HG03108 (cell line): ENCODE measurements at regions not wholly inside any gene's neighbourhood (a gene's known extent, or its start where the extent isn't known, plus 50 kb on each side); places are given as distances from the start of the nearest gene placed in this dataset.
"Not testable (repeated sequence)": the region's sequence is repeated elsewhere in the genome, so short reads cannot be mapped to it uniquely, and the experiment has no call there.

ENCODE experiments used
- ATAC-seq: cut with Tn5 transposase; IDR thresholded peaks from one replicate; pipeline ENCODE4 v1.9.1; 2021; ENCODE audit warnings: moderate library complexity; ENCODE audit not compliant: unreplicated experiment

GRCh38 chr5:40453689-40454088 is 226.0 kb upstream of the PTGER4 start:
- ATAC-seq: no peak

GRCh38 chr5:40452874-40453624 is 226.7 kb upstream of the PTGER4 start:
- no peak for ATAC-seq

- ATAC-seq: no peak
Observed at GRCh38 chr5:40447438-40447837, 232.3 kb upstream of the PTGER4 start.

GRCh38 chr5:40446910-40447309 is 232.8 kb upstream of the PTGER4 start:
- ATAC-seq: no peak

DNA sequence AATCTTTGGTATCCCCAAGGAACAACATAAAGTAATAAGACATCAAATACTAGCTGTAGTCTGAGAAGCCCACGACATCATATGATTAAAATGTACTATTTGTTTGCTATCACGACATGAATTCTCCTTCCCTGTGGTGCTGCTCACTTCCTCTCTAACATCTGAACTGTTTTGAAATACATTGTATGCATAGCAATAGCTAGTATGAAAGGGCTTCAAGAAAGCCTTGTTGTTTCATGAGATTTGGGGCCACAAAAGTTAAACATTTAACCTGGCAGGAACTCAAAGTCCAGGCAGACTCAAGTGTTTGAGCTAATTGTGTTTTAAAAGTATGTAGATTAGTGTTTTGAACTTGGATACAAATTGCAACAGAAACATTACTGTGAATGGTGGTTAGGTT is 237.4 kb upstream of the PTGER4 start:
- ATAC-seq: peak; percentile 39

DNA sequence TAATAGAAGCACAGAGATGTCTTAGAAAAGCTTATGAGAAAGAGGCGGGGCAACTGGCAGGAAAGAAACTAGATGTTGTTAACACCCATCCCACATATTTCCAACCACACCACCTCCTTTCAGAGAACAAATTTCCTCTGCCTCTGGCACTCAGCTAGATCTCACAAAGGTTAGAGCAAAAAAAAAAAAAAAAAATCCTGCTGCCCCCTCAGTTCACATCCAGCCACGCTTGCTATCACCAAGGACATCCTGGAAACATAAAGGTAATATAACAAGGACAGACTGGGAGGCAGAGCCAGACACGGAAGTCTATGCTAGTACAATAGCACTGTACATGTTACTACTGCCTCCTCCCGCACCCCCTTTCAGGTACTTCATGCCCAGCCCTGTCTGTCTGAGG is 238.0 kb upstream of the PTGER4 start:
- ATAC-seq: no peak

GRCh38 chr5:40440746-40441145 is 239.0 kb upstream of the PTGER4 start:
- ATAC-seq: no peak

- ATAC-seq: not testable (repeated sequence)
Observed at GRCh38 chr5:40439103-40439502, 240.6 kb upstream of the PTGER4 start.

DNA sequence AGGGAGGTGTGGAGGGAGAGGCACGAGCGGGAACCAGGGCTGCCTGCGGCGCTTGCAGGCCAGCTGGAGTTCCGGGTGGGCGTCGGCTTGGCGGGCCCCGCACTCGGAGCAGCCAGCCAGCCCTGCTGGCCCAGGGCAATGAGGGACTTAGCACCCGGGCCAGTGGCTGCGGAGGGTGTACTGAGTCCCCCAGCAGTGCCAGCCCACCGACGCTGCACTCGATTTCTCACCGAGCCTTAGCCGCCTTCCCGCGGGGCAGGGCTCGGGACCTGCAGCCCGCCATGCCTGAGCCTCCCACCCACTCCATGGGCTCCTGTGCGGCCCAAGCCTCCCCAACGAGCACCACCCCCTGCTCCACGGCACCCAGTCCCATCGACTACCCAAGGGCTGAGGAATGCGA is 241.1 kb upstream of the PTGER4 start:
- ATAC-seq: not testable (repeated sequence)

- peak; percentile 54 for ATAC-seq
Observed at GRCh38 chr5:40437452-40437861, 242.3 kb upstream of the PTGER4 start.

DNA sequence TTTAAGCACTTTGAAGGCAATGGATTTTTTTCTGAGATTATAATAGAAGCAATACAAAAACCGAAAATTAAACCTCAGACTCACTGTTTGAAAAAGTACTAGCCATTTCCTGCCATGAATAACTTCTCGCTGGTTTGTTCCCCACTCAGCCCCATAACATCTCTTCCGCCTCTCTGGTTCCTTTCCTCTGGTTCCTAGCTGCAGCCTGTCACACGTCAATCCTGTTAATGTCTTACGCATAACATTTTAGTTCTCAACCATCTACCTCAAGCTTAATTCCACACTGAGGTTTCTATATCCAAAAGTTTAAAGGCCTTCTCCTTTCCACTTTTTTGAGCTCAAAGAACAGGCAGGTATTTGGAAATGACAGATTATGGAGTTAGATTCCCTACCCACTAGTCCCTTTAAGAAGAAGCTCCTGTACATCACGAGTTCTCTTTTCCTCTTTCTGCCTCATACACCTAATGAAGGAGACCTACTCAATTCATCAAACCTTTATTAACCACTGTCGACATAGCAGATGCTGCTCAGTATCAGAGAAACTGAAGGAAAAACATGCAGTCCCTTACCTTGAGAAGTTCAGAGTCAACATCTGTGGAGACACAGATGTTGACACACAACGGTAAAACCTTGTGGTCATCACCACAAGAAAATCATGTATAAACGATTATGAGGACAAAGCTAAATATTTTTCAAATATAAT is 243.0 kb upstream of the PTGER4 start:
- peak; percentile 65 for ATAC-seq

DNA sequence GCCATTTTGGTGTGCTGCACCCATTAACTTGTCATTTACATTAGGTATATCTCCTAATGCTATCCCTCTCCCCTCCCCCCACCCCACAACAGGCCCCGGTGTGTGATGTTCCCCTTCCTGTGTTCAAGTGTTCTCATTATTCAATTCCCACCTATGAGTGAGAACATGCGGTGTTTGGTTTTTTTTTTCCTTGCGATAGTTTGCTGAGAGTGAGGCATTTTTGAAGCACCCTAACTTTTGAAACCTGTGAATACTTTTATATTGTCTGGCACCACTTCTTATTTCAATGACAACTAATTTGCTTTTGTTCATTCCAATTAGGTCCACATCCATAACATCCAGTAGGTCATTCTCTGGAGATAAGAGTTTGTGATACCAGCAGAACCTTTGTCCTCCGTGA is 244.0 kb upstream of the PTGER4 start:
- not testable (repeated sequence) for ATAC-seq

- ATAC-seq: no peak
Observed at GRCh38 chr5:40432836-40433235, 246.9 kb upstream of the PTGER4 start.

- no peak for ATAC-seq
Observed at GRCh38 chr5:40431734-40432133, 248.0 kb upstream of the PTGER4 start.

- no peak for ATAC-seq
Observed at GRCh38 chr5:40430101-40430710, 249.5 kb upstream of the PTGER4 start.

DNA sequence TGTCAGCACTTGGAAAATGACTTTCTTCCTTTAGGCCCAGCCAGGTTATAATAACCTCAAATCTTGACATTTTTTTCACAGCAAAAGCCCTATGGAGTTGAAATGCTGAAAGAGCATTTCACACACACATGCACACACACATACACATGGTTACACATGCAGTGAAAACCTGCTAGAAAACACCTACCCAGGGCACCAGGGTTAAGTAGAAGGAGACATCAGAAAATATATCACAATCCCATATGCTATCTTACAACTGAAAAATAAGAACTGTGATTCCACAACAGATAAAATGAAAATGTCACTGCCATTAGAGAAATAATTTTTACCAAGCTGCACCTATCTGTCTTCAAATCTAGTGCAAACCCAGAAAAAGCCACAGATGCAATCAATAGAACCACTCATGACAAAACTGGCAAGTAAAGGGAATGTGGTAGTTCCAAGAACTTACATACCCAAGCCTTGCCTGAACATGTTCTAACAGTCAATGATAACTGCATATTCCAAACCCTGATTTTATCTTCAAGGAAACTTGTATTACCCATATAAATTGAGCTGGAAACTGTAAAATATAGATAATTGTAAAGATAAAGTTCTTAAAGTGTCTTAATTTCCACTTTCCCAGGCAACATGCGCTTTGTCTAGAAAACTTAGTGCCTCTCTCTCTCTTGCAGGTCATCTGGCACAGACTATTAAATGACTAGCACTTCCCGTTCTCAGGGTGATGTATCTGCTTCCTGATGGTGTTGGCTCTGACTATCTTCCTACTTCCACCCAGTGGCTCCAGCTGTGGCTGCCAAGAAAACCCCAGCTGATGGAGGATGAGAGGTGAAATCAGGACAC is 250.2 kb upstream of the PTGER4 start:
- no peak for ATAC-seq

GRCh38 chr5:40428815-40429214 is 250.9 kb upstream of the PTGER4 start:
- no peak for ATAC-seq

- ATAC-seq: no peak
Observed at GRCh38 chr5:40428126-40428525, 251.6 kb upstream of the PTGER4 start.

DNA sequence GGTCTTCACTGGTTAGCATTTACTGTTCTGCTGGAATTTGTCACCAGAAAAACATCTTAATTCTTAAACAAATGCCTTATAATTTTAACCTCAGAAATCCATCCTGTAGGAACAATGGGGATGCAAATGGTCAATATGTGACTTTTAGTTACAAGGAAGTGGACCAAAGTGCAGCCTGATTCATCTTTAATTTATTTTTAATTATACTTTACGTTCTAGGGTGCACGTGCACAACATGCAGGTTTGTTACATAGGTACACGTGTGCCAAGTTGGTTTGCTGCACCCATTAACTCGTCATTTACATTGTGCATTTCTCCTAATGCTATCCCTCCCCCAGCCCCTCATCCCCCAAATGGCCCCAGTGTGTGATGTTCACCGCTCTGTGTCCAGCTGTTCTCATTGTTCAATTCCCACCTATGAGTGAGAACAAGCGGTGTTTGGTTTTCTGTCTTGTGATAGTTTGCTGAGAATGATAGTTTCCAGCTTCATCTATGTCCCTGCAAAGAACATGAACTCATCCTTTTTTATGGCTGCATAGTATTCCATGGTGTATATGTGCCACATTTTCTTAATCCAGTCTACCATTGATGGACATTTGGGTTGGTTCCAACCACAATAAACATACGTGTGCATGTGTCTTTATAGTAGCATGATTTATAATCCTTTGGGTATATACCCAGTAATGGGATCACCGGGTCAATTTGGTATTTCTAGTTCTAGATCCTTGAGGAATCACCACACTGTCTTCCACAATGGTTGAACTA is 262.5 kb upstream of the PTGER4 start:
- ATAC-seq: not testable (repeated sequence)

DNA sequence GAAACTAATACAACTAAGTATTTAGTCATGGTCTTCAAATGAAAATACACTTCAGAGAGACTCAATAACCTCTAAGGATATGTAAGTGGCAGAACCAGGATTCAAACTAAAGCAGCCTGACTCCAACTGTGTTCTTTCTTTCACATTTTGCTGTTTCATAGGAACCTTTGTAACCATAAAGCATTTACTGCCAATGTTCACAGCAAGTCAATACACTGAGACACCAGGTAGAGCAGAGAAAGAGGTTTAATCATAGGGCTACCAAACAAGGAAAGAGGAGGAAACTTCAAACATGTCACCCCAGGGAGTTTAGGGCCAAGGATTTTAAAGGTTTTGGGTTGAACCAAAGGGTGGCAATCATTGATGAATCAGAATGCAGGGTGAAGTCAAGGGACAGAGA is 263.1 kb upstream of the PTGER4 start:
- no peak for ATAC-seq
